ENCODE measurements at regions not wholly inside any gene's neighbourhood (a gene's known extent, or its start where the extent isn't known, plus 50 kb on each side); places are given as distances from the start of the nearest gene placed in this dataset.

- FAIRE-seq: no peak
- TF ChIP-seq, protein P1, sequence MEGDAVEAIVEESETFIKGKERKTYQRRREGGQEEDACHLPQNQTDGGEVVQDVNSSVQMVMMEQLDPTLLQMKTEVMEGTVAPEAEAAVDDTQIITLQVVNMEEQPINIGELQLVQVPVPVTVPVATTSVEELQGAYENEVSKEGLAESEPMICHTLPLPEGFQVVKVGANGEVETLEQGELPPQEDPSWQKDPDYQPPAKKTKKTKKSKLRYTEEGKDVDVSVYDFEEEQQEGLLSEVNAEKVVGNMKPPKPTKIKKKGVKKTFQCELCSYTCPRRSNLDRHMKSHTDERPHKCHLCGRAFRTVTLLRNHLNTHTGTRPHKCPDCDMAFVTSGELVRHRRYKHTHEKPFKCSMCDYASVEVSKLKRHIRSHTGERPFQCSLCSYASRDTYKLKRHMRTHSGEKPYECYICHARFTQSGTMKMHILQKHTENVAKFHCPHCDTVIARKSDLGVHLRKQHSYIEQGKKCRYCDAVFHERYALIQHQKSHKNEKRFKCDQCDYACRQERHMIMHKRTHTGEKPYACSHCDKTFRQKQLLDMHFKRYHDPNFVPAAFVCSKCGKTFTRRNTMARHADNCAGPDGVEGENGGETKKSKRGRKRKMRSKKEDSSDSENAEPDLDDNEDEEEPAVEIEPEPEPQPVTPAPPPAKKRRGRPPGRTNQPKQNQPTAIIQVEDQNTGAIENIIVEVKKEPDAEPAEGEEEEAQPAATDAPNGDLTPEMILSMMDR (optimal IDR thresholded peaks at IDR 0.05 in 1 of 3, IDR thresholded peaks at IDR 0.05 in 1 of 3, conservative IDR thresholded peaks at IDR 0.05 in 1 of 3; ENCODE audit: extremely low read depth in 1 of 3, insufficient read depth in 2 of 3, low read length in 3 of 3): no peak
- TF ChIP-seq EZH2 (IDR thresholded peaks at IDR 0.05; ENCODE audit: low read length): no peak
- H3K36me3 ChIP-seq (ENCODE audit: control insufficient read depth in 2 of 2, extremely low read depth in 1 of 2, insufficient read depth in 2 of 2, low read length in 2 of 2): no peaks in the 10 kb centered on the region
- H3K4me2 ChIP-seq (ENCODE audit: control insufficient read depth, extremely low read depth, insufficient read depth, low read depth, low read length): no peak overlapping the region
- no peak overlapping the region for H3K27ac ChIP-seq (ENCODE audit: control insufficient read depth, insufficient read depth, low read length)
- dilution Hi-C loops (cut with MboI; ENCODE audit: extremely low pct_ligation_motif_present, low sequenced_read_pairs): no loop called here
- no peak for DNase-seq (ENCODE audit: low read depth, low spot score)
- H3K9ac ChIP-seq (ENCODE audit: control insufficient read depth, extremely low read depth, insufficient read depth, low read length): no peak overlapping the region
- no peaks in the 10 kb centered on the region for H3K9me3 ChIP-seq (ENCODE audit: control insufficient read depth, low read depth, low read length)
- no peaks in the 10 kb centered on the region for H3K27me3 ChIP-seq (ENCODE audit: control insufficient read depth, extremely low read depth, insufficient read depth, low read length)
- no peak overlapping the region for H2AFZ ChIP-seq (ENCODE audit: control insufficient read depth, low read length)
- H3K79me2 ChIP-seq (ENCODE audit: control insufficient read depth, insufficient read depth, low read length): no peaks in the 10 kb centered on the region
- H3K9me1 ChIP-seq (ENCODE audit: control insufficient read depth, extremely low read depth, insufficient read depth, low read length): no peaks in the 10 kb centered on the region
- peaks cover 8% of the 10 kb centered on the region for H3K4me1 ChIP-seq (ENCODE audit: control insufficient read depth, extremely low read depth, insufficient read depth, low read length)
- no peaks in the 10 kb centered on the region for H4K20me1 ChIP-seq (ENCODE audit: control insufficient read depth, extremely low read depth, insufficient read depth, low read length)
- no peak overlapping the region for H3K4me3 ChIP-seq (ENCODE audit: control insufficient read depth in 2 of 3, extremely low read depth in 1 of 3, insufficient read depth in 2 of 3, low read depth in 1 of 3, low read length in 3 of 3)
Observed at GRCh38 chr4:148849581-148849980, 407.4 kb upstream of the NR3C2 start.

- Histone ChIP-seq H3K9me1 (ENCODE audit: control insufficient read depth, extremely low read depth, insufficient read depth, low read length) (no peaks in the 10 kb centered on the region), H3K4me1 (ENCODE audit: control insufficient read depth, extremely low read depth, insufficient read depth, low read length) (peaks cover 5% of the 10 kb centered on the region), H3K4me3 (ENCODE audit: control insufficient read depth in 2 of 3, extremely low read depth in 1 of 3, insufficient read depth in 2 of 3, low read depth in 1 of 3, low read length in 3 of 3) (no peak overlapping the region), H4K20me1 (ENCODE audit: control insufficient read depth, extremely low read depth, insufficient read depth, low read length) (no peaks in the 10 kb centered on the region), H3K9me3 (ENCODE audit: control insufficient read depth, low read depth, low read length) (no peaks in the 10 kb centered on the region), H3K27me3 (ENCODE audit: control insufficient read depth, extremely low read depth, insufficient read depth, low read length) (no peaks in the 10 kb centered on the region), H2AFZ (ENCODE audit: control insufficient read depth, low read length) (no peak overlapping the region), H3K79me2 (ENCODE audit: control insufficient read depth, insufficient read depth, low read length) (no peaks in the 10 kb centered on the region), H3K27ac (ENCODE audit: control insufficient read depth, insufficient read depth, low read length) (no peak overlapping the region), H3K36me3 (ENCODE audit: control insufficient read depth in 2 of 2, extremely low read depth in 1 of 2, insufficient read depth in 2 of 2, low read length in 2 of 2) (no peaks in the 10 kb centered on the region), H3K4me2 (ENCODE audit: control insufficient read depth, extremely low read depth, insufficient read depth, low read depth, low read length) (no peak overlapping the region), H3K9ac (ENCODE audit: control insufficient read depth, extremely low read depth, insufficient read depth, low read length) (no peak overlapping the region)
- no peak for DNase-seq (ENCODE audit: low read depth, low spot score)
- dilution Hi-C loops (cut with MboI; ENCODE audit: extremely low pct_ligation_motif_present, low sequenced_read_pairs): no loop called here
- TF ChIP-seq EZH2 (IDR thresholded peaks at IDR 0.05; ENCODE audit: low read length): no peak
- TF ChIP-seq, protein P1 (optimal IDR thresholded peaks at IDR 0.05 in 1 of 3, IDR thresholded peaks at IDR 0.05 in 1 of 3, conservative IDR thresholded peaks at IDR 0.05 in 1 of 3; ENCODE audit: extremely low read depth in 1 of 3, insufficient read depth in 2 of 3, low read length in 3 of 3): no peak
- FAIRE-seq: no peak
Observed at GRCh38 chr4:148847544-148848255, 405.5 kb upstream of the NR3C2 start.
